MCF 10A (cell line): ENCODE measurements at regions not wholly inside any gene's neighbourhood (a gene's known extent, or its start where the extent isn't known, plus 50 kb on each side); places are given as distances from the start of the nearest gene placed in this dataset.

Experiments
- BruUV-seq: library from RNA; stranded (reverse); fragments of 400-500 nt; replicated peaks from 2 replicates; lab custom pipeline; 2021; lab: Mats Ljungman, UMichigan
- CTCF ChIA-PET: fragments of 300-600 bp; sonication (Branson Sonifier 250); formaldehyde crosslinking; extraction: SDS; loops from one replicate; lab custom pipeline; 2021; ENCODE audit warnings: antibody characterized with exemption, inconsistent platforms; lab: Yijun Ruan, JAX
- POLR2A ChIA-PET: fragments of 300-600, 350-650 bp; sonication (Branson Sonifier 250); formaldehyde crosslinking; extraction: SDS; loops from one replicate; lab custom pipeline; 2020; ENCODE audit warnings: antibody characterized with exemption, inconsistent platforms; lab: Yijun Ruan, JAX
- DNase-seq: peaks from one replicate; pipeline ENCODE4 v3.0.0-alpha.2; 2018; ENCODE audit not compliant: unreplicated experiment
- H3K27ac Mint-ChIP-seq: one replicate; pipeline ENCODE4 v1.8.0; 2022; ENCODE audit warnings: mild to moderate bottlenecking, low read depth, mixed read lengths; ENCODE audit not compliant: unreplicated experiment
- H3K27me3 Mint-ChIP-seq: one replicate; pipeline ENCODE4 v1.8.0; 2022; ENCODE audit warnings: mixed read lengths; ENCODE audit not compliant: insufficient read depth, unreplicated experiment
- H3K36me3 Mint-ChIP-seq: one replicate; pipeline ENCODE4 v1.8.0; 2022; ENCODE audit warnings: mild to moderate bottlenecking, moderate library complexity, mixed read lengths; ENCODE audit not compliant: insufficient read depth, unreplicated experiment
- H3K4me1 Mint-ChIP-seq: one replicate; pipeline ENCODE4 v1.8.0; 2022; ENCODE audit warnings: mixed read lengths; ENCODE audit not compliant: insufficient read depth, unreplicated experiment
- H3K4me3 Mint-ChIP-seq: one replicate; pipeline ENCODE4 v1.8.0; 2022; ENCODE audit warnings: mild to moderate bottlenecking, moderate library complexity, mixed read lengths; ENCODE audit not compliant: unreplicated experiment
- H3K9me3 Mint-ChIP-seq: one replicate; pipeline ENCODE4 v1.8.0; 2022; ENCODE audit warnings: mixed read lengths; ENCODE audit not compliant: unreplicated experiment
- CTCF ChIP-seq: fragments of 200-600 bp; IDR thresholded peaks from one replicate; pipeline ENCODE4 v1.8.0; 2022; ENCODE audit warnings: antibody characterized with exemption, mild to moderate bottlenecking; ENCODE audit not compliant: unreplicated experiment
- intact Hi-C: fragments of 100-400 bp; cut with micrococcal nuclease; formaldehyde crosslinking; loops from 2 replicates; pipeline ENCODE4 v1.14.1; 2022

GRCh38 chr3:188066141-188066540 lies 87.8 kb upstream of the LPP start:
- POLR2A ChIA-PET: interaction anchor here (0.6 kb wide), 1 partner anchor 631 kb away, joined by 3 read pairs; no protein-coding TSS in a partner anchor

GRCh38 chr3:188067932-188068331 lies 86.0 kb upstream of the LPP start:
- ChIA-PET CTCF (no interaction called here), POLR2A (no interaction called here)
- H3K36me3 Mint-ChIP-seq: no peaks in the 10 kb centered on the region
- no peaks in the 10 kb centered on the region for H3K9me3 Mint-ChIP-seq
- peaks cover 12% of the 10 kb centered on the region for H3K4me1 Mint-ChIP-seq
- H3K27ac Mint-ChIP-seq: no peak overlapping the region
- no peak overlapping the region for H3K4me3 Mint-ChIP-seq
- no peaks in the 10 kb centered on the region for H3K27me3 Mint-ChIP-seq
- no TSS peak for BruUV-seq
- intact Hi-C loops: no loop called here
- no peak for TF ChIP-seq CTCF
- peak; percentile 49 for DNase-seq

More at GRCh38 chr3:188066141-188066540, 87.8 kb upstream of the LPP start:
- Mint-ChIP-seq H3K9me3 (no peaks in the 10 kb centered on the region), H3K4me3 (no peak overlapping the region), H3K36me3 (no peaks in the 10 kb centered on the region), H3K4me1 (peaks cover 16% of the 10 kb centered on the region), H3K27ac (no peak overlapping the region), H3K27me3 (no peaks in the 10 kb centered on the region)
- no TSS peak for BruUV-seq
- no peak for TF ChIP-seq CTCF
- CTCF ChIA-PET: no interaction called here
- DNase-seq: no peak
- intact Hi-C loops: no loop called here

- ChIA-PET CTCF (no interaction called here), POLR2A (no interaction called here)
- H3K4me3 Mint-ChIP-seq: no peak overlapping the region
- H3K4me1 Mint-ChIP-seq: peaks cover 12% of the 10 kb centered on the region
- DNase-seq: no peak
- no peaks in the 10 kb centered on the region for H3K27me3 Mint-ChIP-seq
- no peaks in the 10 kb centered on the region for H3K36me3 Mint-ChIP-seq
- BruUV-seq: no TSS peak
- H3K9me3 Mint-ChIP-seq: no peaks in the 10 kb centered on the region
- intact Hi-C loops: no loop called here
- no peak overlapping the region for H3K27ac Mint-ChIP-seq
- TF ChIP-seq CTCF: no peak
These were observed 85.6 kb upstream of the LPP start for GRCh38 chr3:188068342-188068741.

GRCh38 chr3:188071636-188072035 lies 82.3 kb upstream of the LPP start:
- no peaks in the 10 kb centered on the region for H3K9me3 Mint-ChIP-seq
- CTCF ChIA-PET: no interaction called here
- no peak for DNase-seq
- TF ChIP-seq CTCF: no peak
- BruUV-seq: no TSS peak
- H3K4me3 Mint-ChIP-seq: no peak overlapping the region
- intact Hi-C loops: no loop called here
- POLR2A ChIA-PET: interaction anchor here (0.8 to 1.1 kb wide), 2 partner anchors 9 kb away, joined by 3 read pairs; no protein-coding TSS in a partner anchor
- H3K4me1 Mint-ChIP-seq: peaks cover 12% of the 10 kb centered on the region
- no peaks in the 10 kb centered on the region for H3K27me3 Mint-ChIP-seq
- no peaks in the 10 kb centered on the region for H3K36me3 Mint-ChIP-seq
- no peak overlapping the region for H3K27ac Mint-ChIP-seq
